Heart left ventricle (tissue), 16 donors: ENCODE measurements at regions not wholly inside any gene's neighbourhood (a gene's known extent, or its start where the extent isn't known, plus 50 kb on each side); places are given as distances from the start of the nearest gene placed in this dataset.

Source experiments
- ATAC-seq, 4 donors: fragments of 200-7000 bp; cut with Tn5 transposase; one replicate each; pipeline ENCODE4 v1.9.1; 2020 to 2022; ENCODE audit warnings: moderate library complexity in 4 of 4, mild to moderate bottlenecking in 3 of 4, moderate number of reproducible peaks in 1 of 4
- DNase-seq, 5 donors: peaks; one replicate each; pipeline ENCODE4 v3.0.0-alpha.2; 2020
- H3K27ac ChIP-seq, 12 donors: fragments of 200-600 bp; sonication (generic) in 4 of 12; one replicate each; pipeline versions ENCODE4 v1.5.0 to v1.8.0; 2016 to 2022; ENCODE audit warnings: mild to moderate bottlenecking in 2 of 12
- H3K27me3 ChIP-seq, 9 donors: fragments of 200-600 bp; sonication (generic) in 2 of 9; one replicate each; pipeline versions ENCODE4 v1.5.1 to v1.8.0; 2016 to 2022; ENCODE audit warnings: mild to moderate bottlenecking in 3 of 9
- H3K36me3 ChIP-seq, 9 donors: fragments of 200-600 bp; sonication (generic) in 2 of 9; one replicate each; pipeline versions ENCODE4 v1.5.0 to v1.8.0; 2018 to 2022; ENCODE audit warnings: mild to moderate bottlenecking in 2 of 9
- H3K4me1 ChIP-seq, 12 donors: fragments of 200-600 bp; sonication (generic) in 4 of 12; one replicate each; pipeline versions ENCODE4 v1.5.0 to v1.8.0; 2016 to 2022; ENCODE audit warnings: mild to moderate bottlenecking in 3 of 12
- H3K4me3 ChIP-seq, 12 donors: fragments of 200-600 bp; sonication (generic) in 4 of 12; one replicate each; pipeline versions ENCODE4 v1.5.0 to v1.8.0; 2017 to 2022; ENCODE audit warnings: mild to moderate bottlenecking in 9 of 12, moderate library complexity in 4 of 12
- H3K9me3 ChIP-seq, 12 donors: fragments of 200-600 bp; sonication (generic) in 4 of 12; one replicate each; pipeline versions ENCODE4 v1.5.0 to v1.8.0; 2016 to 2022; ENCODE audit warnings: mild to moderate bottlenecking in 1 of 12
- POLR2A ChIP-seq, 2 donors: fragments of 450-650 bp; IDR thresholded peaks; one replicate each; pipeline ENCODE4 v1.6.1; 2017; ENCODE audit warnings: antibody characterized with exemption in 2 of 2, mild to moderate bottlenecking in 2 of 2, moderate library complexity in 2 of 2
- WGBS, 4 donors: extraction: QIAGEN DNeasy Blood & Tissue Kit in 2 of 4; methylation state at CpG; one replicate each; pipeline versions ENCODE4 v1.1.5 to v1.1.7; 2013 to 2018; 5-methylcytosine and 5-hydroxymethylcytosine counted together
- intact Hi-C, 10 donors: fragments of 100-400 bp; cut with DNase I; formaldehyde crosslinking; loops; one replicate each; pipeline versions ENCODE4 v1.11.1 to v1.14.2; 2022
- TF ChIP-seq, protein P1 (sequence below), 12 donors: fragments of 200-600 bp; sonication (generic) in 4 of 12; IDR thresholded peaks; one replicate each; pipeline versions ENCODE4 v1.5.0 to v1.8.0; 2018 to 2022; ENCODE audit warnings: antibody characterized with exemption in 12 of 12, mild to moderate bottlenecking in 5 of 12
- donor health status: ischemic (EF 13 %, LVEDD 7.1; RV severe dilation, severe dysfunction).
- donor health status: healthy with polysubstance abuse.
- donor health status: DM: no; HTN: yes; CAD: no.
- donor health status: DM: no; HTN: no; CAD: no.
- donor health status: ischemic (EF 25% LVEDD 6.9; RV normal size, moderate dysfunction).
- donor health status: ischemic (EF 25% LVEDD 5.7; RV mildly dilated, moderate dysfunction).
- donor health status: healthy.
- donor health status: DM: yes; HTN: yes; CAD: no.
- donor health status: ischemic (EF 35%, LVEDD 5.7; RV mildly dilated, moderate dysfunction).
- donor health status: nonischemic (EF 11% LVEDD 7.7; RV severe dilation, severe dysfunction).
- donor health status: DM: yes; HTN: yes; CAD: no.
- donor health status: PGD.
- donor health status: ischemic (EF 29% LVEDD 5.4; RV normal size, mild dysfunction).
- donor health status: nonischemic (EF 23%, LVEDD 6.1; RV moderate dilation, normal function).

DNA sequence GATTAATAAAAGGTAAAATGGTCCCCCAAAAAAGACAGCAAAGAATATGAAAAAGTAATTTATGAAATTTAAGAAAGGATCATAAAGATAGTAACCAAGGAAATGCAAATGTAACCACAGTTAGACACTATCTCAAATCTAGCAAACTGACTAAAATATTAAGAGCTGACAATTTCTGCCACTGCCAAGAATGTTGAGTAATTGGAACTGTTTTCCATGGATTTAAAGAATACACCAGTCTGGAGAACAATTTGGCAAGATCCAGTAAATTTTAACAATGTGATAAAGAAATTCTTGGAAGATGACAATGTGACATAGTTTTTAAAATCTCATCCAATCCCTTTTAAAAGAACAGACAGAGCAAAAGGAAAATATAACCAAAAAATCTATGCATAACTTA, 798.0 kb upstream of the MGAT4C start:
- H3K4me3 ChIP-seq, result no peak overlapping the region
- ATAC-seq (no peak), DNase-seq (no peak)
- TF ChIP-seq, protein P1, sequence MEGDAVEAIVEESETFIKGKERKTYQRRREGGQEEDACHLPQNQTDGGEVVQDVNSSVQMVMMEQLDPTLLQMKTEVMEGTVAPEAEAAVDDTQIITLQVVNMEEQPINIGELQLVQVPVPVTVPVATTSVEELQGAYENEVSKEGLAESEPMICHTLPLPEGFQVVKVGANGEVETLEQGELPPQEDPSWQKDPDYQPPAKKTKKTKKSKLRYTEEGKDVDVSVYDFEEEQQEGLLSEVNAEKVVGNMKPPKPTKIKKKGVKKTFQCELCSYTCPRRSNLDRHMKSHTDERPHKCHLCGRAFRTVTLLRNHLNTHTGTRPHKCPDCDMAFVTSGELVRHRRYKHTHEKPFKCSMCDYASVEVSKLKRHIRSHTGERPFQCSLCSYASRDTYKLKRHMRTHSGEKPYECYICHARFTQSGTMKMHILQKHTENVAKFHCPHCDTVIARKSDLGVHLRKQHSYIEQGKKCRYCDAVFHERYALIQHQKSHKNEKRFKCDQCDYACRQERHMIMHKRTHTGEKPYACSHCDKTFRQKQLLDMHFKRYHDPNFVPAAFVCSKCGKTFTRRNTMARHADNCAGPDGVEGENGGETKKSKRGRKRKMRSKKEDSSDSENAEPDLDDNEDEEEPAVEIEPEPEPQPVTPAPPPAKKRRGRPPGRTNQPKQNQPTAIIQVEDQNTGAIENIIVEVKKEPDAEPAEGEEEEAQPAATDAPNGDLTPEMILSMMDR (IDR thresholded peaks at IDR 0.05), result no peak
- no peak for TF ChIP-seq POLR2A (IDR thresholded peaks at IDR 0.05)
- H3K27ac ChIP-seq, result no peak overlapping the region
- H3K9me3 ChIP-seq, result no peaks in the 10 kb centered on the region
- no peaks in the 10 kb centered on the region for H3K27me3 ChIP-seq
- intact Hi-C loops, result no loop called here
- no peaks in the 10 kb centered on the region for H3K4me1 ChIP-seq
- H3K36me3 ChIP-seq, result no peaks in the 10 kb centered on the region

DNA sequence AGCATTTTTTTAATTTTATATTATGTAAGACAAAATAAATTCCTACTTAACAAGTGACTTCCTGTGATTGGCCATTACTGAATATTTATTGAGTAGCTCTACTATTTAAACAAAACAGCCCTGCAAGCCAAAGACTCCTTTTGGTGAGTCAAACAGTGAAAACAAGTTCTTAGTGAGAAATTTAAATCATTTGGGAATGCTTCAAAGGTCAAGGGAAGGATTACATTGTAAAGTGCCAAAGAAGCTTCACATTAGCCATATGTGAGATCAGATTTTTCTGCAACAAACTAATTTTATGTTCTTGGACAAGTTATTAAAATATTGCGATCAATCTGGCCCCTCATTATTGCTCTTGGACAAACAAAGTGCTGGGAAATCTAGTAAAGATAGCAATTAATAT, 795.4 kb upstream of the MGAT4C start:
- Histone ChIP-seq H3K9me3 (no peaks in the 10 kb centered on the region), H3K27me3 (no peaks in the 10 kb centered on the region), H3K36me3 (no peaks in the 10 kb centered on the region), H3K4me3 (no peak overlapping the region), H3K27ac (no peak overlapping the region), H3K4me1 (no peaks in the 10 kb centered on the region)
- DNase-seq (no peak), ATAC-seq (no peak)
- intact Hi-C loops, result no loop called here
- 70 to 77% (median 76%) methylated on average over 1 of the region's 1 CpG for WGBS, 4 donors
- no peak for TF ChIP-seq POLR2A (IDR thresholded peaks at IDR 0.05)
- TF ChIP-seq, protein P1 (IDR thresholded peaks at IDR 0.05), result no peak

DNA sequence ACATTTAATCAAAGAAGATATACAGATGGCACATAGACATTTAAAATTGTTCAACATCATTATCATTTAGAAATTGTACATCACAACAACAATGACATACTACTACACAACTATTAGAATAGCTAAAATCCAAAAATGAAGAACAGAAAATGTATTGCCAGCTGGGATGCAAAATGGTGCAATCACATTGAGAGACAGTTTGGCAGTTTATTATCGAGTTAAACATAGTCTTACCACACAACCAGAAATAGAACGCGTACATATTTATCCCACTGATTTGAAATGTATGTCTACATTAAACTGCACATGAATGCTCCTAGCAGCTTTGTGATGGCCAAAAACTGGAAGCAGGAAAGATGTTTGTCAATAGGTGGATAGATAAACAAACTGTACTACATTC, 791.5 kb upstream of the MGAT4C start:
- Histone ChIP-seq H3K27ac (no peak overlapping the region), H3K9me3 (no peaks in the 10 kb centered on the region), H3K36me3 (no peaks in the 10 kb centered on the region), H3K4me3 (no peak overlapping the region), H3K27me3 (no peaks in the 10 kb centered on the region), H3K4me1 (no peaks in the 10 kb centered on the region)
- ATAC-seq (no peak), DNase-seq (no peak)
- 88 to 92% (median 91%) methylated on average over 3 of the region's 3 CpGs for WGBS, 4 donors
- intact Hi-C loops, result no loop called here
- TF ChIP-seq, protein P1 (IDR thresholded peaks at IDR 0.05), result no peak

DNA sequence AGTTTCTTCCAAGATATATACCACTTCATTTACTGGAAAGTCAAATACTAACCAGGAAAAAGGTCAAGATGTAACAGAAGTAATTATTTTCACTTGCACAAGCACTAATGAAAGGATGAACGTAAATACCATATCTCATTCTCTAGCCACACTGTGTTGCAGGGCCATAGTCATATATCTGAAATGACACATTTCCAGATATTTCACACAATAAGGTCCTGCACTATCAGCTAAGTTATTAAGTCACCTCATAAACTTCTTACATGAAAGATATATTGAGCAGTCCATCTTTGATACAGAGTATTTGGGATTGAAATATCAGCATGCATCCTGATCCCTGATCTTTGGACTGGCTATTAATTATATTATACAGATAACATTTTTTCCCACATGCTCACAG, 783.3 kb upstream of the MGAT4C start:
- TF ChIP-seq POLR2A (IDR thresholded peaks at IDR 0.05), result no peak
- TF ChIP-seq, protein P1 (IDR thresholded peaks at IDR 0.05), result no peak
- DNase-seq (no peak), ATAC-seq (no peak)
- Histone ChIP-seq H3K9me3 (no peaks in the 10 kb centered on the region), H3K4me1 (no peaks in the 10 kb centered on the region), H3K27me3 (no peaks in the 10 kb centered on the region), H3K4me3 (no peak overlapping the region), H3K36me3 (no peaks in the 10 kb centered on the region), H3K27ac (no peak overlapping the region)
- intact Hi-C loops, result no loop called here
- 73 to 89% (median 79%) methylated on average over 1 of the region's 1 CpG for WGBS, 4 donors
